ENCODE measurements at regions not wholly inside any gene's neighbourhood (a gene's known extent, or its start where the extent isn't known, plus 50 kb on each side); places are given as distances from the start of the nearest gene placed in this dataset.
"Not testable (repeated sequence)": the region's sequence is repeated elsewhere in the genome, so short reads cannot be mapped to it uniquely, and the experiment has no call there.

- no peak for DNase-seq (ENCODE audit: low spot score)
Observed at GRCh38 chr2:122800781-122801180, 1045.3 kb downstream of the TSN start.

DNA sequence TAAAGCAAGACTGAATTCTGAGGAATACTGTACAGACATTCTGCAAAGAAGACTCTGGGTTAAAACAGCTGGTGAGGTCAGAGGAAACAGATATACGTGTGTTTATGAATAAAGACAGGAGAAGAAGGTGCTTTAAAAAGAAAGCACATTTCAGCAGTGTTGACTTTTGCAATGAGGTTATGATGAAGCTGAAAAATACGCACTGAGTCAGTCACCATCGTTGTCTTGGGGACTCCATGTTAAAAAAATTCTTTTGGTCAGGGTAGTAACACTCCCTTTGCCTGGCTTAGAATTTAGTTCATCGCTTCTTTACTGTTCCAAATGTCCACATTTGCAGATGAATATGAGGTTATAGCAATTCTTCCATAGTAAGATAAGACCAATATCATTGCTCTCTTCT lies 1049.0 kb downstream of the TSN start:
- DNase-seq (ENCODE audit: low spot score), result no peak

- no peak for DNase-seq (ENCODE audit: low spot score)
Observed at GRCh38 chr2:122805346-122805745, 1049.9 kb downstream of the TSN start.

DNA sequence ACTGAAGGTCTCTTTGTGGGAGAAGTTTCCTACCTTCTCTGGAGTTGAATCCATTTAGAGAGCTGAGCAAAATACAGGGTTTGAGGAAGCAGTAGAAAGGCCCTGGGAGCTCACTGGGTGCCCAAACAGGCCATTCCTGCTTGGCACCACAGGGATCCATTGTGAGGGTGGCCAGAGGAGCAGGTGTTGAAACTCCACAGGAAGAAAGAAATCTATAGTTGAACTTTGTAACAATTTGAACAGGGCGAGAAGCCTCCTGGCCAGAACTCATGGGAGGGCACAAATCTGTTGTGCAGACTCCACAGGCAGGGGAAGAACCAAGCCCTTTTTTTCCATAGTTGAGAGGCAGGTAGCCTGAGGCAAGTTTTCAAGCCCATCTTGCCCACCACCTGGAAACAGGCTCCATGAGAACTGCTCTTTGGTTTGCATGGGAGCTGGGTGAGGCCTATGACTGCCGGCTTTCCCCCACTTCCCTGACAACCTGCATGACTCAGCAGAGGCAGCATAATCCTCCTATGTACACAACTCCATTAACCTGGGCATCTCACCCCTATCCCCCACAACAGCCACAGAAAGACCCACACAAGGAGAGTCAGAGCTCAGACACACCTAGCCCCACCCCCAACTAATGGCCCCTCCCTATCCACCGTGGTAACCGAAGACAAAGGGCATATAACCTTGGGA lies 1053.0 kb downstream of the TSN start:
- DNase-seq (ENCODE audit: low spot score), result no peak

DNA sequence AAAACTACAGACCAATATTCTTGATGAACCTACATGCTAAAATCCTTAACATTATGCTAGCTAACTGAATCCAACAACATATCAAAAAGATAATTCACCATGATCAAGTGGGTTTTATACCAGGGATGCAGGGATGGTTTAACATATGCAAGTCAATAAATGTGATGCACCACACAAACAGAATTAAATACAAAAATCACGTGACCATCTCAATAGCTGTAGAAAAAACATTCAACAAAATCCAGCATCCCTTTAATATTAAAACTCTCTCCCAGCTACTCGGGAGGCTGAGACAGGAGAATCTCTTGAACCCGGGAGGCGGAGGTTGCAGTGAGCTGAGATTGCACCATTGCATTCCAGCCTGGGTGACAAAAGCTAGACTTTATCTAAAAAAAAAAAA lies 1056.8 kb downstream of the TSN start:
- DNase-seq (ENCODE audit: low spot score), result not testable (repeated sequence)

DNA sequence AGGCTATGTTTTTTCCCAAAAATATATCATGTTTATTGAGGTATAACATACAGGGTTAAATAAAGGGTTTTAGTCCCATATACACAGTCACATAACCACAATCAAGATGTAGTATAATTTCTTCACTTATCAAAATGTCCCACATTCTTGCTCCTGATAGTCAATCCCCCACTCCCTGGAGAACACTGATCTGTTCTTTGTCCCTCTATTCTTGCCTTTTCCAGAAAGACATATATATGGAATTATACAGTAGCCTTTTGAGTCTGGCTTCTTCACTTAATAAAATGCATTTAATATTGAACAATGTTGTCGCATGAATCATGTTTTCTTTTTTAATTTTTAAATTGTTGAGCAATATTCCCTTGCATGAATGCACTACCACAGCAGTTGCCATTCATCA lies 1059.7 kb downstream of the TSN start:
- DNase-seq (ENCODE audit: low spot score), result no peak

DNA sequence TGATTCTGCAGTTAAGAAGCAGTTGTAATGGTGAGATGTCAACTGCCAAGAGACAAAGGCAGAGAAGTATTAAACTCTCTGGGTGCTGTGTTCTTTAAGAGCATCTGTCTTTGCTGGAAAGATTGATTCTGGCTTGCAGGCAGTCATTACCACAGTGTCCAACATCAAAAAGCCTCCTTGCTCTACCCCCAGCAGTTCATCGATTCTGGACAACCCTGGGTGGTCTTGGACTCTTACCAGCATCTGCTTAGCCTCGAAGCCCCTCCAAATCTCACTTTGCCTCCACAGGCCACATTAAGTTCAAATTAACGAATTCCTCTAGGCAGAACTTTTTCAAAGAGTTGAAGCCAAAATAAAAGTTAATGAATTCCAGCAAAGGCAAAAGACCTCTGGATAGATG lies 1061.4 kb downstream of the TSN start:
- DNase-seq (ENCODE audit: low spot score), result no peak

DNA sequence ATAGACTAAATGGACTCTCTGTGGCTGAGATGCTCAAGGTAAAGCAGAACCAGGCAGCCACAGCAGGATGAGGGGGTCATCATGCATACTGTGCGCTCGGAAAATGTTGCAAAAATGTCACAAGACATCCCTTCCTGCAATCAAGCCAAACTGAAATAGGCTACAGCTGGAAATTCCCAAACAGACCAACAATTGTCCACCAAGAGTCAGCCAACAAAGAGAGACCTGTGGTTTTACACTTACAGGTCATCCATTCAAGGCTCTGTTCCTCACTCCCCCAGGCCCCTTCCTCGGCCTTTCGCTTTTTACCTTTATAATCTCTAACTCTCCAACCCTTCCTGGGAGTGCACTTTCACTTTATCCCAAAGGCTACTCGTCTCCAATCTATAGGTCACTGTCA lies 1066.9 kb downstream of the TSN start:
- DNase-seq (ENCODE audit: low spot score), result no peak

GRCh38 chr2:122830157-122830556 lies 1074.7 kb downstream of the TSN start:
- no peak for DNase-seq (ENCODE audit: low spot score)

GRCh38 chr2:122831649-122832048 lies 1076.2 kb downstream of the TSN start:
- no peak for DNase-seq (ENCODE audit: low spot score)

GRCh38 chr2:122843503-122843902 lies 1088.1 kb downstream of the TSN start:
- no peak for DNase-seq (ENCODE audit: low spot score)

DNA sequence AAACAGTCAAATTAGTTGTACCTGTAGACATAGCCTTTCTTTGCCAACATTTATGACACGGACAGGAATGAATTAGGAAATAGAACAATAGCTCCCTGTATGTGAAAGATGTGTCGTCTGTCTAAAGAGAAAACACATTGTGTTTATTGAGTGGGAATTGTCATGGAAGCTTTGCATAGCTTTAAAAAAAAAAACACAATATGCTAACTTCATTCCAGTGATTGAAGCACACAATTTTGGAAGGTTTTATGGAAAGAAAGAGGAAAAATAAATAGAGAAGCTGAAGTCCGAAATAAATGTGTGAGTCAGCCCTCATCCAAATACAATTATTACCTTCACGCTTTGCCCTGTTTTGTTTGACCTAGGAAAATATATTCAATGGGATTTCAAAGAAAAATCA lies 1095.7 kb downstream of the TSN start:
- DNase-seq (ENCODE audit: low spot score), result no peak

DNA sequence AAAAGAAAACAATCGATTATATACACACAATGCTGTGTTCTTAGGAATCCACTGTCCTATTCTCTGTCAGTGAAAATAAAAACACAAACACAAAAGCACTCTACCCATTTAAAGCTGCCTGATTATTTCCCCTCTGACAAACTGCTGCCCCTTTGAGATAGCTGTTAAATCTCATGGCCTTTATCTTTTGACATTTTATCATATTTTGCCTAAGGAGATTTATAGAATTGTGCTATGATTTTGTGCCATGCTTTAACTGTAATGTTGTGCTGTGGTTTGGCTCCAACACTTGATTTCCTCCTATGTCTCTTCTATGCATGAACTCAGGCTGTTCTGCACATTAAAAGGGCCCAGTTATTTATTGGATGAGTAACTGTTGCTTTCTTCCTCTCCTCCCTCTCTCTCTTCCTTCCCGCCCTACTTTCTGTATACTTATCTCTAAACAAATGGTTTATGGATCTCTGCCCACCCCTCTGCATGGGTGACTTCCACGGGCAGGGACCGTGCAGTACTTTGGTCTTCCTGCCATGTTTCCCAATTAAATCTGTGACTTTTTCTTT lies 1096.6 kb downstream of the TSN start:
- no peak for DNase-seq (ENCODE audit: low spot score)

DNA sequence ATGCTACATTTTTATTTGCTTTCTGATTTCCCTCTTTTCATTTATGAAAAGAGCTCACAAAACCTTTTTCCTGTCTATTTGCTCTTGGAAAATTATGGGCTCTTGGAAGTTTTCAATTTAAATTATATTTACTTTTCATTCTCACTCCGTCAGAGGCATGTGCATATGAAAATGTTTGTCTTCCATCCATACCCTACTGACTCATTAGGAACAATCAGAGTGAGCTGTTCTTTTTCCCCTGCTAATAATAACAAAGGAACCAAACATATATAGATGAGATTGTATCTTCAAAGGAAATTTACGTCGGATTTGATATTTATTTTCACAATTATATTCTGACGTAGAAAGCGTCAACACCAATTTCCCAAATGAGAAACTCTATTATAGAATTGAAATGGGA lies 1101.2 kb downstream of the TSN start:
- no peak for DNase-seq (ENCODE audit: low spot score)

GRCh38 chr2:122858075-122858702 lies 1102.7 kb downstream of the TSN start:
- DNase-seq (ENCODE audit: low spot score), result no peak

DNA sequence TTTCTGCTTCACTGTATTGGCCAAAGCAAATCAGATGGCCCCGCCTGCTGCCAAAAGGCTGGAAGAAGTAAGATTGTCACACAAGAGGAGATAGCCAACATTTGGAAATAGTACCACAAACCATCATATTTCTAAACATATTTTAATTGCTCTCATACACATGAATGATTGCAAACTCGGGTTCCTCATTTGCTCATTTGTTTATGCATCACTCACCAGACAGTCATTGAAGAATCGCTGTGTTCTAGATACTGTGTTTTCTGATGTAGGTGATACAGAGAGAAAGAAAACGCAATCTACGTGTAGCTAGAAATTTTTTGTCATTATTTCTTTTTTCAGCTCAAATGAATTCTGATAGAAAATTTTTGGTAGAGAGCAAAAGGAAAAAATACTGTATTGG lies 1103.4 kb downstream of the TSN start:
- no peak for DNase-seq (ENCODE audit: low spot score)

- DNase-seq (ENCODE audit: low spot score), result no peak
Observed at GRCh38 chr2:122859260-122859659, 1103.8 kb downstream of the TSN start.

DNA sequence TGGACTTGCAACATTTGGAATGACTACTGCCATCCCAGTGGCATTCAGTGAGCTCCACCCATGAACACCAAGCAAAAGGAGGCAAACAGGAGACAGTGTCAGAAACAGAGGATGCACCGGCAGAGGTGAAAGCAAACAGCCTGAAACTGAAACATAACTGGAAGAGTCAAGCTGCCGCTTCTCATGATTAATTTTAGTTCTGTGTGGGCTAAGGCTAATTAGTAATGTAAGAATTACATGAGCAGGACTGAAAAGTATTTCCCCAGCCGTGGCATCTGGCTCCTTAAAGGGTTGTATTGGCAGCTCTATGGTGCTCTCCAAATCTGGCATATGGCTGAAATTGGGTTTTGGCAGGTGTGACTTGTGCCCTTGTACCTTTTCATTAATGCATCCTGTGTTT lies 1108.1 kb downstream of the TSN start:
- DNase-seq (ENCODE audit: low spot score), result no peak

DNA sequence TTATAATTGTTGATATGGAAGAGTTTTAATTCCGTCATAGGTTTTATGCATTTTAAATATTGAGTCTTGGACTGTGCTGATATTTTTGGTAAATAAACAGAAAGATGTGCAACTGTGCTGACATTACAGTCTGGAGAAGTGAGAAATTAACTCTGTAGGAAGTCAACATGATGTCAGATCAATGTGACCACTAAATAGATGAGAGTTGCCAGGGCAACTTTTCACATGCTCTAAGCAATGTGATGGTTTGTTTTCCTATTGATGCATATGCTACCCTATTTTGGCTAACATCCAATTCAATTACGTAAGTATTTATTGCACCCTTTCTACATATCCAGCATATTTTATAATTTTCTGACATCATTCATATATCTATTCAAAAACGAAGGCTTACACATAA lies 1109.3 kb downstream of the TSN start:
- DNase-seq (ENCODE audit: low spot score), result no peak

DNA sequence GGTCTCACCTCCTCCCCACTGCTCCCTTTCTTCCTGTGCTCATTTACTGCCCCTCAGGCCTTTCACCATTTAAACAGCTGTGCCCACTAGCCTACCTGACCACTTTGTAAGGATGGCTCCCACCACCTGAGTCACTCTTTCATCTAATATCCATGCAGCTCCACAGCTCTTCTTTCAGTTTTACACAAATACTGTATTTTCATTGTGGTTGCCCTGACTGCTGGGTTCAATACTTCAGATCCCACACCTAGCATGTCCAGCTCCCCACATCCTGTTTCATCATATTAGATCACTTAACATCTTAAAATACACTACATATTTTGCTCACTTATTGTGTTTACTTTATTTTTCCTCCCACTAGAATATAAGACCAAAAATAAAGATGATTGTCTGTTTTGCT lies 1110.6 kb downstream of the TSN start:
- no peak for DNase-seq (ENCODE audit: low spot score)

DNA sequence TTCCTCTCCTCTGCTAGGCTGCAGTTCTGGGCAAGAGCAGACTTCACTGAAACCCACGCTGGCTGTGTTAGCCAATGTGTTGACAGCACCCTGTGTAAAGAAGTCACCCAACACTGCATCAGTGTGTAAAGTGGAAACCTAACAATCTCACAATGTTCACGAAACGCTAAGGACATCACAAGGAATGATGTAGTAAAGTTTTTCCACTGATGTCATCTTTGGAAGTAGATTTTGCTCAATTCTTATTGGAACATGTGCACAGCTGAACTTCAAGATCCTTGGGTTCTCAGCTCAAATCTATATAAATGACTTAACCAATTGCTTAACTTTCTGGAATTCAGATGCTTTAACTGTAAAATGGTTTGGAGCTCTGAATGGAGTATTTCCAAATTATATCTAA lies 1112.5 kb downstream of the TSN start:
- DNase-seq (ENCODE audit: low spot score), result no peak

DNA sequence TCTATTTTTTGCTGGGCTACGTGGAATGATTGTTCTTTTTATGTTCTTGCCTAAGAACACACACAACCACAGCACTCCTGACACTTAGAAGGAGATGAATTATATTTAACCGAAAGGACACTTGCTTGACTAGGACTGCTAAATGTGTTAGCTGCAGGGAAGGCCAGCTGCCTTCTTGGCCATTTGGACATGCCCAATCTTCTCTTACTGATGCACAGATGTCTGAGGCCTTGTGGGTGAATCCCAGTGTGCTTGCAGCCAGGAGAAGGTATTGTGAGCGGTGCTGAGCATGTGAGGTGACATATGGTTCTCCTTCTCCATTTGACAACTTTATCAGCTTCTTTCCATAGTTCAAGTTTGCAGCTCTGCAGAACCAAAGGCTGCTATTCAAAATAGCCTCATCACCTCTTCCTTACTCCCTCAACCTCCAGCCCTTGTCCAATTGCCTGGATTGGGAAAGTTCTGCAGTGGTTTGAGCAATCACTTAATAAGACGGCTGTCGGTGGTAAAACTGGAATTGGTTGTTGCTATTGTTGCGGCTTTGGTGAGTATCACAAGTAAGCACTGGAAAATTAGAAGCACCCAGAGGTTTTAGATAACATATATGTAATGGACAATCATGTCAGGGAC lies 1113.3 kb downstream of the TSN start:
- DNase-seq (ENCODE audit: low spot score), result no peak

DNA sequence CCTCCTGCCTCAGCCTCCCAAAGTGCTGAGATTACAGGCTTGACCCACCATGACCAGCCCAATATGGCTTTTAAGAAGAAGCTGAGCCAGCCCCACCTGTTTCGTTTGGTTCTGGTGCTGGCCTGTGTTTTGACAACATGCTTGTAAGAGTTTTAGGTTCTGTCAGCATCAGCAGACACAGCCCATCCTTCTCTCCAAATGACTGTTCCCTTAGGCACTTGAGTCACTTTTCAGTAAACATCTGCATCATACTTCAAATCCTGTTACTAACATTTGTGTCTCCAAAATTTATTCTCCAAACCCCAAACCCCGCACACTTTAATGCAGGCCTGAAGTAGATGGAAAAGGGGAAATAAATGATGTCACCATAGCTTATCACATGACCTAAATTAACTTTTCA lies 1118.5 kb downstream of the TSN start:
- no peak for DNase-seq (ENCODE audit: low spot score)

Measured in GM03348 (cell line).